HepG2 (cell line): ENCODE measurements at regions not wholly inside any gene's neighbourhood (a gene's known extent, or its start where the extent isn't known, plus 50 kb on each side); places are given as distances from the start of the nearest gene placed in this dataset.

Source experiments
- ATAC-seq: fragments of 200-7000 bp; cut with Tn5 transposase; 3 replicates; pipeline ENCODE4 v1.9.1; 2020; ENCODE audit warnings: mild to moderate bottlenecking, moderate library complexity
- BruUV-seq: library from RNA; stranded (reverse); fragments of 400-500 nt; replicated peaks from 2 replicates; lab custom pipeline; 2021; lab: Mats Ljungman, UMichigan
- CTCF ChIA-PET: fragments of 300-600 bp; formaldehyde crosslinking; extraction: SDS; loops from one replicate; lab custom pipeline; 2021; ENCODE audit warnings: low total read pairs, inconsistent platforms, low intra/inter-chr PET ratio; lab: Yijun Ruan, JAX
- POLR2A ChIA-PET: fragments of 350-600 bp; sonication (Branson Sonifier 250); formaldehyde crosslinking; loops from one replicate; lab custom pipeline; 2020; ENCODE audit warnings: antibody characterized with exemption, inconsistent platforms; lab: Yijun Ruan, JAX
- DNase-seq: peaks from one replicate; pipeline ENCODE4 v3.0.0-alpha.2; 2015; ENCODE audit warnings: low spot score
- FAIRE-seq: peaks from 3 replicates; lab custom pipeline; 2011; peaks lifted over from hg19 to GRCh38; lab: Jason Lieb, UNC
- H2AFZ ChIP-seq: one replicate; pipeline ENCODE4 v1.6.1; 2011; ENCODE audit warnings: low read length, inconsistent platforms
- H3K27ac ChIP-seq: fragments of 300-600 bp; 3 replicates; pipeline ENCODE4 v1.8.0; 2011; ENCODE audit warnings: mixed run types, mild to moderate bottlenecking, mixed read lengths, low read length, inconsistent platforms; ENCODE audit not compliant: insufficient read depth; ENCODE audit errors: extremely low read length
- H3K27me3 ChIP-seq, 2 experiments: fragments of 200-600 bp in 1 of 2; 2 replicates in 1 of 2; 3 replicates in 1 of 2; pipeline versions ENCODE4 v1.6.0 to v1.8.0; 2011; ENCODE audit warnings: low read length in 2 of 2, mild to moderate bottlenecking in 2 of 2, moderate library complexity in 2 of 2, inconsistent platforms in 1 of 2; ENCODE audit not compliant: insufficient read depth in 2 of 2, control insufficient read depth in 1 of 2
- H3K36me3 ChIP-seq, 2 experiments: fragments of 200-600 bp in 1 of 2; replicated peaks in 1 of 2; 2 replicates in 1 of 2; 3 replicates in 1 of 2; pipeline versions ENCODE4 v1.5.1 to v1.8.0; 2011; ENCODE audit warnings: low read length in 2 of 2, inconsistent platforms in 1 of 2; ENCODE audit not compliant: insufficient read depth in 2 of 2, control insufficient read depth in 1 of 2
- H3K4me1 ChIP-seq: 2 replicates; pipeline ENCODE4 v1.5.1; 2012; ENCODE audit warnings: low read length, inconsistent platforms; ENCODE audit not compliant: insufficient read depth
- H3K4me2 ChIP-seq: 2 replicates; pipeline ENCODE4 v1.6.0; 2011; ENCODE audit warnings: low read depth, low read length, inconsistent platforms
- H3K4me3 ChIP-seq, 3 experiments: fragments of 200-600 bp in 1 of 3; sonication (generic), shearing (Covaris generic) in 1 of 3; replicated peaks in 1 of 3; 2 replicates each; pipeline ENCODE4 v1.5.1; 2011 to 2016; ENCODE audit warnings: low read length in 3 of 3, inconsistent platforms in 2 of 3, low read depth in 2 of 3, mild to moderate bottlenecking in 2 of 3, control low read depth in 1 of 3, mixed read lengths in 1 of 3; ENCODE audit not compliant: insufficient read depth in 1 of 3
- H3K79me2 ChIP-seq: one replicate; pipeline ENCODE4 v1.6.1; 2011; ENCODE audit warnings: low read length, inconsistent platforms; ENCODE audit not compliant: insufficient read depth
- H3K9ac ChIP-seq: 2 replicates; pipeline ENCODE4 v1.6.0; 2011; ENCODE audit warnings: mild to moderate bottlenecking, low read depth, low read length, inconsistent platforms; ENCODE audit not compliant: insufficient read depth
- H3K9me3 ChIP-seq: 2 replicates; pipeline ENCODE4 v1.5.1; 2012; ENCODE audit warnings: mild to moderate bottlenecking, low read length
- H4K20me1 ChIP-seq: 2 replicates; pipeline ENCODE4 v1.6.0; 2011; ENCODE audit warnings: inconsistent platforms, mild to moderate bottlenecking, low read length, moderate library complexity; ENCODE audit not compliant: insufficient read depth
- MBNL3 ChIP-seq: fragments of 250-450 bp; sonication (Bioruptor Pico); conservative IDR thresholded peaks from 2 replicates; pipeline ENCODE4 v1.8.0; 2022; ENCODE audit warnings: mild to moderate bottlenecking, inconsistent platforms
- MZF1 ChIP-seq: sonication (generic); formaldehyde crosslinking; IDR thresholded peaks from 2 replicates; pipeline ENCODE4 v1.8.1; 2023; ENCODE audit warnings: mild to moderate bottlenecking, missing genetic modification reagents, borderline replicate concordance
- SRSF1 ChIP-seq: fragments of 200-400 bp; formaldehyde crosslinking; optimal IDR thresholded peaks from 2 replicates; pipeline ENCODE3; 2017; ENCODE audit warnings: mild to moderate bottlenecking, low read depth, low read length, moderate library complexity
- TAF1 ChIP-seq: sonication (generic); formaldehyde crosslinking; IDR thresholded peaks from 2 replicates; pipeline ENCODE4 v1.4.0; 2020; ENCODE audit warnings: missing genetic modification reagents
- ZNF251 ChIP-seq: sonication (generic); formaldehyde crosslinking; IDR thresholded peaks from 2 replicates; pipeline ENCODE4 v1.9.0; 2021; ENCODE audit warnings: mild to moderate bottlenecking, missing genetic modification reagents
- ZNF484 ChIP-seq: sonication (generic); formaldehyde crosslinking; IDR thresholded peaks from 2 replicates; pipeline ENCODE4 v1.5.1; 2020; ENCODE audit warnings: mild to moderate bottlenecking, low read depth, missing genetic modification reagents, borderline replicate concordance
- ZNF770 ChIP-seq: sonication (generic); formaldehyde crosslinking; IDR thresholded peaks from 2 replicates; pipeline ENCODE4 v1.5.0; 2020; ENCODE audit warnings: mild to moderate bottlenecking, missing genetic modification reagents
- ZNF776 ChIP-seq: sonication (generic); formaldehyde crosslinking; IDR thresholded peaks from 2 replicates; pipeline ENCODE4 v1.4.0; 2020; ENCODE audit warnings: mild to moderate bottlenecking, missing genetic modification reagents
- ZNF878 ChIP-seq: sonication (generic); formaldehyde crosslinking; IDR thresholded peaks from 2 replicates; pipeline ENCODE4 v1.8.1; 2023; ENCODE audit warnings: mild to moderate bottlenecking, missing genetic modification reagents, moderate library complexity
- WGBS: methylation state at CpG from one replicate; pipeline ENCODE4 v1.1.6; 2017; ENCODE audit warnings: low lambda C conversion rate; 5-methylcytosine and 5-hydroxymethylcytosine counted together
- in situ Hi-C: cut with HindIII; loops from 2 replicates; pipeline ENCODE4 v1.10.0; 2017; ENCODE audit warnings: low pct_unique_long_range_greater_than_20kb; ENCODE audit not compliant: extremely low pct_ligation_motif_present
- intact Hi-C: fragments of 100-400 bp; cut with micrococcal nuclease; formaldehyde crosslinking; loops from one replicate; pipeline ENCODE4 v1.10.0; 2022; ENCODE audit not compliant: unreplicated experiment
- TF ChIP-seq, protein P1 (sequence below): sonication (generic); formaldehyde crosslinking; IDR thresholded peaks from 2 replicates; pipeline ENCODE4 v1.5.0; 2020; ENCODE audit warnings: missing genetic modification reagents, mild to moderate bottlenecking, borderline replicate concordance
- TF ChIP-seq, protein P2 (sequence below): sonication (generic); formaldehyde crosslinking; IDR thresholded peaks from 2 replicates; pipeline ENCODE4 v1.5.0; 2020; ENCODE audit warnings: mild to moderate bottlenecking, missing genetic modification reagents
- TF ChIP-seq, protein P3 (sequence below): sonication (generic); formaldehyde crosslinking; IDR thresholded peaks from 2 replicates; pipeline ENCODE4 v1.4.0; 2020; ENCODE audit warnings: low read depth, missing genetic modification reagents

- Histone ChIP-seq H3K36me3 (no peaks in the 10 kb centered on the region), H3K4me1 (no peaks in the 10 kb centered on the region), H3K27me3 (peaks cover 0 to 6% of the 10 kb centered on the region in 2 experiments; a peak in 1 of 5 replicates), H4K20me1 (no peaks in the 10 kb centered on the region), H3K27ac (no peak overlapping the region), H3K4me2 (no peak overlapping the region), H3K79me2 (no peaks in the 10 kb centered on the region), H3K4me3 (no peak overlapping the region), H3K9me3 (no peaks in the 10 kb centered on the region), H3K9ac (no peak overlapping the region), H2AFZ (no peak overlapping the region)
- CTCF ChIA-PET = no interaction called here
- POLR2A ChIA-PET = no interaction called here
- no peak for DNase-seq
- BruUV-seq = no TSS peak
- in situ Hi-C loops = no loop called here
- no peak for FAIRE-seq
- ATAC-seq = no peak
- intact Hi-C loops = no loop called here
- WGBS = 18% methylated on average over 2 of the region's 2 CpGs
- TF ChIP-seq ZNF484 (CRISPR knock-in tag) (no peak), ZNF776 (CRISPR knock-in tag) (no peak), TAF1 (CRISPR knock-in tag) (no peak), ZNF878 (CRISPR knock-in tag) (no peak), ZNF251 (CRISPR knock-in tag) (no peak), SRSF1 (no peak), MZF1 (CRISPR knock-in tag) (no peak), MBNL3 (CRISPR knock-in tag) (no peak), ZNF770 (CRISPR knock-in tag) (no peak)
- TF ChIP-seq, protein P1, sequence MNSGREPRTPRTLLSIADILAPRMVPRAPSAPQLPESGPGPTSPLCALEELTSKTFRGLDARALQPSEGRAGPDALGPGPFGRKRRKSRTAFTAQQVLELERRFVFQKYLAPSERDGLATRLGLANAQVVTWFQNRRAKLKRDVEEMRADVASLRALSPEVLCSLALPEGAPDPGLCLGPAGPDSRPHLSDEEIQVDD = no peak
- TF ChIP-seq, protein P2, sequence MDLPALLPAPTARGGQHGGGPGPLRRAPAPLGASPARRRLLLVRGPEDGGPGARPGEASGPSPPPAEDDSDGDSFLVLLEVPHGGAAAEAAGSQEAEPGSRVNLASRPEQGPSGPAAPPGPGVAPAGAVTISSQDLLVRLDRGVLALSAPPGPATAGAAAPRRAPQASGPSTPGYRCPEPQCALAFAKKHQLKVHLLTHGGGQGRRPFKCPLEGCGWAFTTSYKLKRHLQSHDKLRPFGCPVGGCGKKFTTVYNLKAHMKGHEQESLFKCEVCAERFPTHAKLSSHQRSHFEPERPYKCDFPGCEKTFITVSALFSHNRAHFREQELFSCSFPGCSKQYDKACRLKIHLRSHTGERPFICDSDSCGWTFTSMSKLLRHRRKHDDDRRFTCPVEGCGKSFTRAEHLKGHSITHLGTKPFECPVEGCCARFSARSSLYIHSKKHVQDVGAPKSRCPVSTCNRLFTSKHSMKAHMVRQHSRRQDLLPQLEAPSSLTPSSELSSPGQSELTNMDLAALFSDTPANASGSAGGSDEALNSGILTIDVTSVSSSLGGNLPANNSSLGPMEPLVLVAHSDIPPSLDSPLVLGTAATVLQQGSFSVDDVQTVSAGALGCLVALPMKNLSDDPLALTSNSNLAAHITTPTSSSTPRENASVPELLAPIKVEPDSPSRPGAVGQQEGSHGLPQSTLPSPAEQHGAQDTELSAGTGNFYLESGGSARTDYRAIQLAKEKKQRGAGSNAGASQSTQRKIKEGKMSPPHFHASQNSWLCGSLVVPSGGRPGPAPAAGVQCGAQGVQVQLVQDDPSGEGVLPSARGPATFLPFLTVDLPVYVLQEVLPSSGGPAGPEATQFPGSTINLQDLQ (CRISPR knock-in tag) = no peak
- TF ChIP-seq, protein P3, sequence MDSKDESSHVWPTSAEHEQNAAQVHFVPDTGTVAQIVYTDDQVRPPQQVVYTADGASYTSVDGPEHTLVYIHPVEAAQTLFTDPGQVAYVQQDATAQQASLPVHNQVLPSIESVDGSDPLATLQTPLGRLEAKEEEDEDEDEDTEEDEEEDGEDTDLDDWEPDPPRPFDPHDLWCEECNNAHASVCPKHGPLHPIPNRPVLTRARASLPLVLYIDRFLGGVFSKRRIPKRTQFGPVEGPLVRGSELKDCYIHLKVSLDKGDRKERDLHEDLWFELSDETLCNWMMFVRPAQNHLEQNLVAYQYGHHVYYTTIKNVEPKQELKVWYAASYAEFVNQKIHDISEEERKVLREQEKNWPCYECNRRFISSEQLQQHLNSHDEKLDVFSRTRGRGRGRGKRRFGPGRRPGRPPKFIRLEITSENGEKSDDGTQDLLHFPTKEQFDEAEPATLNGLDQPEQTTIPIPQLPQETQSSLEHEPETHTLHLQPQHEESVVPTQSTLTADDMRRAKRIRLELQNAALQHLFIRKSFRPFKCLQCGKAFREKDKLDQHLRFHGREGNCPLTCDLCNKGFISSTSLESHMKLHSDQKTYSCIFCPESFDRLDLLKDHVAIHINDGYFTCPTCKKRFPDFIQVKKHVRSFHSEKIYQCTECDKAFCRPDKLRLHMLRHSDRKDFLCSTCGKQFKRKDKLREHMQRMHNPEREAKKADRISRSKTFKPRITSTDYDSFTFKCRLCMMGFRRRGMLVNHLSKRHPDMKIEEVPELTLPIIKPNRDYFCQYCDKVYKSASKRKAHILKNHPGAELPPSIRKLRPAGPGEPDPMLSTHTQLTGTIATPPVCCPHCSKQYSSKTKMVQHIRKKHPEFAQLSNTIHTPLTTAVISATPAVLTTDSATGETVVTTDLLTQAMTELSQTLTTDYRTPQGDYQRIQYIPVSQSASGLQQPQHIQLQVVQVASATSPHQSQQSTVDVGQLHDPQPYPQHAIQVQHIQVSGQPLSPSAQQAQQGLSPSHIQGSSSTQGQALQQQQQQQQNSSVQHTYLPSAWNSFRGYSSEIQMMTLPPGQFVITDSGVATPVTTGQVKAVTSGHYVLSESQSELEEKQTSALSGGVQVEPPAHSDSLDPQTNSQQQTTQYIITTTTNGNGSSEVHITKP (CRISPR knock-in tag) = no peak
Observed at GRCh38 chr7:92997152-92997551, 120.6 kb downstream of the SAMD9 start.
